Activated naive CD4-positive, alpha-beta T cell treated with anti-CD3 and anti-CD28 coated beads, Interleukin-2, amount 50 U/mL, for 24 hours (primary cell): ENCODE measurements at regions not wholly inside any gene's neighbourhood (a gene's known extent, or its start where the extent isn't known, plus 50 kb on each side); places are given as distances from the start of the nearest gene placed in this dataset.

Experiments
- H3K27ac Mint-ChIP-seq: one replicate; pipeline ENCODE4 v1.8.0; 2021; ENCODE audit warnings: mild to moderate bottlenecking, mixed read lengths
- H3K27me3 Mint-ChIP-seq: one replicate; pipeline ENCODE4 v1.8.0; 2021; ENCODE audit warnings: mixed read lengths
- H3K36me3 Mint-ChIP-seq: one replicate; pipeline ENCODE4 v1.8.0; 2021; ENCODE audit warnings: mixed read lengths
- H3K4me1 Mint-ChIP-seq: one replicate; pipeline ENCODE4 v1.8.0; 2021; ENCODE audit warnings: mixed read lengths
- H3K4me3 Mint-ChIP-seq: one replicate; pipeline ENCODE4 v1.8.0; 2021; ENCODE audit warnings: mild to moderate bottlenecking, mixed read lengths
- H3K9me3 Mint-ChIP-seq: one replicate; pipeline ENCODE4 v1.8.0; 2021; ENCODE audit warnings: mixed read lengths

DNA sequence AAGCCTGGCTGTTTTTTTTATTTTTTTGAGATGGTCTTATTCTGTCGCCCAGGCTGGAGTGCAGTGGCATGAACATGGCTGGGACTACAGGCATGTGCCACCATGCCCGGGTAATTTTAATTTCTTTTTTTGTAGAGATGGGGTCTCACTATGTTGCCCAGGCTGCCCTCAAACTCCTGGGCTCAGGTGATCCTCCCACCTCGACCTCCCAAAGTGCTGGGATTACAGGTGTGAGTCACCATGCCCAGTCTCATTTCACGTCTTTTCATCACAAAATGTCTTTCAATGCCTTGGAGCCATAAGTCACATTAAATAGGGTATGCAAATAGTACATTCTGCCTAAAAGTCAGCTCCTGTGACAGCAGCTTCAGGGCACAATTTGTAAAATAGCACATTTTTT lies 52.8 kb downstream of the SOX2 start:
- Mint-ChIP-seq H3K27me3 (no peaks in the 10 kb centered on the region), H3K36me3 (no peaks in the 10 kb centered on the region), H3K4me3 (no peak overlapping the region), H3K4me1 (no peaks in the 10 kb centered on the region), H3K9me3 (no peaks in the 10 kb centered on the region), H3K27ac (no peak overlapping the region)

DNA sequence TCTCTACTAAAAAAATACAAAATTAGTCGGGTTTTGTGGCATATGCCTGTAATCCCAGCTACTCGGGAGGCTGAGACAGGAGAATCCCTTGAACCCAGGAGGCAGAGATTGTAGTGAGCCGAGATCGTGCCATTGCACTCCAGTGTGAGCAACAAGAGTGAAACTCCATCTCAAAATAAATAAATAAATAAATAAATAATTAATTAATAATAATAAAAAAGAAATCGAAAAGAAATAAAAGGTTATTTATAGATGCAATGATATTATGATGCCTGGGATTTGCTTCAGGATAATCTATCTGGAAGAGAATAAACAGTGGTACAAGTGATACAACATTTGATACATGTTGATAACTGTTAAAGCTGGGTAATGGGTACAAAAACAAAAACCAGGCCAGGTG lies 58.6 kb downstream of the SOX2 start:
- no peaks in the 10 kb centered on the region for H3K4me1 Mint-ChIP-seq
- H3K4me3 Mint-ChIP-seq = no peak overlapping the region
- peaks cover 2% of the 10 kb centered on the region for H3K27me3 Mint-ChIP-seq
- no peaks in the 10 kb centered on the region for H3K36me3 Mint-ChIP-seq
- H3K9me3 Mint-ChIP-seq = no peaks in the 10 kb centered on the region
- H3K27ac Mint-ChIP-seq = no peak overlapping the region

DNA sequence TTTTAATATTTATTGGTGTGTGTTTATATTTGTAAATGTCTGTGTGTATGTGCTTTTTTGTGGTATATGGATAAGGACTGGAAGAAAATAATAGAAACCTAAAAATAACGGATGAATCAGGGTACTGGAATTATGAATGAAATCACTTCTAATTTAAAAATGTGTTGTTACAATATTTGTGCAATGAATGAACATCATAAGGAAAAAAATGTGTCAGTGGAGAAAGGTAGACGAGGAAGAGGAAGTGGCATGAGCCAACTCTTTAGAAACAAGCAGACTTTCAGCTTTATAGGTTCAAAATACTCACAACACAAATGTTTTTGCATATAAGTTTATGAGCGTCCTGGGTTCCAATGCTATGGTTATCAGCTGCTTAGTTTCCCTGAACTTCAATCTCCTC lies 59.4 kb downstream of the SOX2 start:
- peaks cover 2% of the 10 kb centered on the region for H3K27me3 Mint-ChIP-seq
- H3K36me3 Mint-ChIP-seq = no peaks in the 10 kb centered on the region
- no peak overlapping the region for H3K27ac Mint-ChIP-seq

DNA sequence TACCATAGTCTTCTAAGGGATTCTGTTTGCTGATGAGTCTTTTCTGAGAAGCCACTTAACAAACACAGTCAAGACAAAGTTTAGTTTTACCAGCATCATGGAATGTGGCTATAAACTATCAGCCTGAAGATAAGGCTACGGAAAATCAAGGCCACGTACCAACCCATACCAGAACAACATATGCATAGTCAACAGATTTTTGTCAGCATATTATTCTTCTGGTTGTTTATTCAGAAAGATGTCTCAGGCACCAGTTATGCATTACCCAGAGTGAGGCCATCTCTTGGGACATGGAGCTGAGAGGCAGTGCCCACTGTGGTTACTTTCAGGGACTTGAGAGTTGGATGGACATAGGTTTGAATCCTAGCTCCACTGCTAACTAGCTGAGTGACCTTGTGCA lies 60.4 kb downstream of the SOX2 start:
- Mint-ChIP-seq H3K27ac (no peak overlapping the region), H3K4me3 (no peak overlapping the region), H3K4me1 (no peaks in the 10 kb centered on the region), H3K27me3 (peaks cover 2% of the 10 kb centered on the region), H3K36me3 (no peaks in the 10 kb centered on the region), H3K9me3 (no peaks in the 10 kb centered on the region)

More for the DNA sequence above, 59.4 kb downstream of the SOX2 start:
- Mint-ChIP-seq H3K9me3 (no peaks in the 10 kb centered on the region), H3K4me3 (no peak overlapping the region), H3K4me1 (no peaks in the 10 kb centered on the region)

DNA sequence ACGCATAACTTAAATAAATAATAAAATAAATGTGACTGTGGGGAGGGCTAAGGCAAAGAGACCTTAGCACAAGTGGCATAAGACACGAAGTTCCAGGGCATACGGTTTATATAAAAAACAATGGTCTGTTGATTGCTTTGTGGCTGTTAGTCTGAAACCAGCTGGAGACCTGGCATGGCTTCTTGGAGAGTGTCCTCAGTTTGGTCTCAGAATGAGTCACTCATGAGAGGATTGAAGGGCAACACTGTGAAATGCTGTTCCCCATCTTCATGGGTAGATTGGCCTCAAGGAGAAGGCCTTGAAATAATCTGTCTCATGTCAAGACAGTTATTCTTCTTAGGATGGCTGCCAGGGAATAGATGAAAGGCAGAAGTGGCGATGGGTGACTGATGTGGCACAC lies 62.2 kb downstream of the SOX2 start:
- H3K27me3 Mint-ChIP-seq = peaks cover 2% of the 10 kb centered on the region
- H3K9me3 Mint-ChIP-seq = no peaks in the 10 kb centered on the region
- H3K27ac Mint-ChIP-seq = no peak overlapping the region
- no peak overlapping the region for H3K4me3 Mint-ChIP-seq
- H3K36me3 Mint-ChIP-seq = no peaks in the 10 kb centered on the region
- no peaks in the 10 kb centered on the region for H3K4me1 Mint-ChIP-seq

DNA sequence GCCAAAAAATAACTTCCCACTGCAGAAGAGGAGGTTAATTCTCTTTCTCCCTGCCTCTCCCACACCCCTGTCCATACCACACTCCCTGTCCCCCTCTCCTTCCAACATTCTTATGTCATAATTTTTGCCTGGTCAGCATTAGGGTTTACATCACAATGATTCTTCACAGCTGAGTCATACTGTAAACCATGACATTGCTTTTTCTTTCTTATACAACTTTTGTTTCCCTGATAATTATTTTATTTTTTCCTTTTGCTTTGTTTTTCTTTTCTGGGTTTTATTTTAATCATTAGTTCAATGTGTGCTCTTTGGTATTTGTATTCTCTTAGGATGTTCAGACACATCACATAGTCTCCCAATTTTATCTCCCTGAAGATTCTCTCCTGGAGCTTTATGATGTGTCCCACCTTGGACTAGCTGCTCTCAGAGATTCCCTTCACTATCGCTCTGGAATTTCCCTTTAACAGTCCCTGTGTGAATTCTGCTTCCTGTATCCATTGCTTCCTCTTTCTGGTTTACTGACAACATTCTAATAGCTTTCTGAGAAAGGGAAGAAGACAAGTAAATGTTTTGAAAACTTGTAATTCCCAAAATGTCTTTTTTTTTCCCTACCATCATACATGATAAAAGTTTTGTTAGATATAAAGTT lies 70.7 kb downstream of the SOX2 start:
- Mint-ChIP-seq H3K9me3 (no peaks in the 10 kb centered on the region), H3K36me3 (no peaks in the 10 kb centered on the region), H3K27ac (no peak overlapping the region), H3K4me1 (no peaks in the 10 kb centered on the region), H3K27me3 (no peaks in the 10 kb centered on the region), H3K4me3 (no peak overlapping the region)

DNA sequence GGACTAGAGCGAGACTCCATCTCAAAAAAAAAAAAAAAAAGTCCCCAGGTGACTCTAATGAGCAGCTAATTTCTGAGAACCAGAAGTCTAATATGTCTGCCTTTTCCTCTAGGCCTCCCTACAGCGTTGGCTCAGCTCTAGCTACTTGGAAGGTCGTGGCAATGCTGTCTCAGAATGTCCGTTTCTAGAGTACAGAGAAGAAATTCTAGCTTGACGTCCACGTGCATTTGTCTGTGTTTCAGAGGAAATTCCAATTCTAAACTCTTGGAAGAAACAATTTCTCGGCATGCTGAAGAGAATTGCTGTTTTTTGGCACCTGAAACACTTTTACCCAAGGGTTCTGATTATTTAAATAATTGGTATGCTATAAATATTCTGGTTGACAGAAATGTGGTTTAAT lies 78.8 kb downstream of the SOX2 start:
- Mint-ChIP-seq H3K27ac (no peak overlapping the region), H3K9me3 (no peaks in the 10 kb centered on the region), H3K4me3 (no peak overlapping the region), H3K36me3 (no peaks in the 10 kb centered on the region), H3K27me3 (peaks cover 2% of the 10 kb centered on the region), H3K4me1 (no peaks in the 10 kb centered on the region)

DNA sequence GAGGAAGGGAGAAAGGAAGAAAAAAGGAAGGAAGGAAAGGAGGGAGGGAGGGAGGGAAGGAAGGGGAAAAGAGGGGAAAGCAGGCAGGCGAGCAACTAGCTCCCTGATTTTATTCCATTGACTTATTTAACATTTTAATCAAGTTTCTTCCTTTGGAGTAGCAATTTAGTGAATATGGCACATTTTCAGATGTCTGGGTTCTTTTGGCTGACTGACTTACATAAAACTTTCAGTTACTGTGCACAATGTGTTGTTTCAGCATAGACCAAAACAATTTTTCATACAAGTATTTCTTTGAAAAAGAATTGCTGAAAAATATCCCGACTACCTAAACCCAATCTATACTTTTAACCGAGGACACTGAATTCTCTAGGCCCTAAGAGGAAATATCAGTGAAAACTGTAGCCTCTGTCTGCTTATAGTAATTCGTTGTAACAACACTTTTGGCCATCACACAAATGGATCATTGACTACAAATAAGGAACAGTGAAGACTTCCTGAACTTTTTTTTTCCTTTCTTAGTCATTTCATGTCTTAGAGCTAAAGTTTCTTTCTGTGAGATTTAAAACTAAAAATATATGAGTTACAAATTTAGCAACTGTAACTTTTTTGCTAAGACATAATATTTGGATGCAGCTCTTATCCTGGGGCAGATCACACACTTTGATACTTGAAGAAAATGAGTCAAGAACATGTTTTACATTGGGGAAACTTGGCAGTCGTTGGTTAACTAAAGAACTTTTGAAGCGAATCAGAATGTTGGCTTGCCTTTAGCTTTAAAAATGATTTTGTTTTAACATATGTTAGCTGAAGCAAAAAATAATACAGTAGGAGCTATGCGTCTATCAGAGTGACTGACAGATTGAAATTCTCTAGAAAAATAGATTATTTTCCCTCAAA lies 79.6 kb downstream of the SOX2 start:
- Mint-ChIP-seq H3K27me3 (peaks cover 2% of the 10 kb centered on the region), H3K4me1 (no peaks in the 10 kb centered on the region), H3K27ac (no peak overlapping the region), H3K4me3 (no peak overlapping the region), H3K36me3 (no peaks in the 10 kb centered on the region), H3K9me3 (no peaks in the 10 kb centered on the region)

DNA sequence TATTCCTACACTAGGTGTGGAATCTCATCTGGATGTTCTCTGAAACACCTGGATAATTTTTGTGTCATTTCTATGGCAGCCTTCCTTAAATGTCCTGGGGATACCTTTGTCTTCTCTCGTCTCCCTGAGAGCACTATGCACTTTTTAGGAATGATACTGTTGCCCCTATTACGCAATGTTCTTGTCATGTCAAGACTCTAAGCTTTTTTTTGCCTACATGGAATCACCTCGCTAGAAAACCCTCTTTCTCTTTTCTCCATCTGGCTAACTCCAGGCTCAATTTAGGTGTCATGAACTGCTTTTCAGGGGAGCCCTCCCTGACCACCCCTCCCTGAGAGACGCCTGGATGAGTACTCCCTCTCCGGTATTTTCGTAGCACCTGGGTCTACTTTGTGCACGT lies 81.3 kb downstream of the SOX2 start:
- Mint-ChIP-seq H3K4me1 (no peaks in the 10 kb centered on the region), H3K36me3 (no peaks in the 10 kb centered on the region), H3K9me3 (no peaks in the 10 kb centered on the region), H3K27me3 (peaks cover 2% of the 10 kb centered on the region), H3K27ac (no peak overlapping the region), H3K4me3 (no peak overlapping the region)

DNA sequence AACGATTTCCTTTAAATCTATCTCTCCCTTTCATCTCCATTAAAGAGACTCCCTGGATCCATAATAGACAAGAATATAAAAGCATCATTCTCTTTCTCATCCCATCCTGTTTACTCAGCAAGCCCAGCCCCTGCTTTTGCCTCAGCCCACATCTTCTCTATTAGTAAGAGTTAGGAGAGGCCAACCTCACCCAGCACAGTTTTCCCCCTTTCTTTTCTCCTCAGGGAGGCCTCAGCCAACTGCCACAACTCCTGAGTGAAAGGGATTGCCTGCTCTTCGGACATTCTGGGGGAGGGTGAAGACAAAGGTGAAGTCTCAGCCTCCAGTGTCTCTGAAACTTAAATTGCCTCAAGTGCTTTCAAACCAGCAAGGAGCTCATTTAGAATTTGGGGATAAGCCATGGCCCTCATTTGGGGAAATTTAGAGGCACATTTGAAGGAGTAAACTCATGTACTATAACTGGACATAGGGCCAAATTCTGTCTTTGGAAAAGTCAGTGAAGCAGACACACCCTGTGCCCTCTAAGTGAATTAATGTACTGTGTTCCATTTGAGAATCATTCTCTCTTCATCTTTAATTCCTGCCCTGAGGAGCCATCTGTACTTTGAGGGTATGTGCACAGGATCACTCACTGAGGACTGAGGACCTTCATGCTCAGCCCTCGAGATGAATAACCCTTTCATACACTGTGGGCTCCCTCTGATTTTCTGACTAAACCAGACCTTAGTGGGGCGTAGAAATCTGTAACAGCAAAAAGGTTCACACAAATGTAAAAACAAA lies 82.5 kb downstream of the SOX2 start:
- H3K36me3 Mint-ChIP-seq = no peaks in the 10 kb centered on the region

DNA sequence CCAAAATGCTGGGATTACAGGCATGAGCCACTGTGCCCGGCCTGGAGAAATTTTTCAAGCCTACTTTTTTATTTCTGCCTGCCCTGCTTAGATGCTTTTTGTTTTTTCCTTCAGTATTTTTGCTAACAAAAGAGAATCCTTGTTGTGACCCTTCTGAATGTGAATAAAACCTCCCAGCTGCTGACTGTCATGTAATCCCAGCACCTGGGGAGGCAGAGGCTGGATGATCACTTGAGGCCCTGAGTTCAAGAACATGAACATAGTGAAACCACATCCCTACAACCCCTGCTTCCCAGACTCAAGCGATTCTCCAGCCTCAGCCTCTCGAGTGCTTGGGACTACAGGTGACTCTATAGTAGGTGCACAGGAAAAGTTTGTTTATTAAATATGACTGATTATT lies 84.9 kb downstream of the SOX2 start:
- peaks cover 5% of the 10 kb centered on the region for H3K27me3 Mint-ChIP-seq
- no peak overlapping the region for H3K4me3 Mint-ChIP-seq
- no peak overlapping the region for H3K27ac Mint-ChIP-seq
- no peaks in the 10 kb centered on the region for H3K9me3 Mint-ChIP-seq
- H3K36me3 Mint-ChIP-seq = no peaks in the 10 kb centered on the region
- no peaks in the 10 kb centered on the region for H3K4me1 Mint-ChIP-seq

More for the DNA sequence above, 82.5 kb downstream of the SOX2 start:
- Mint-ChIP-seq H3K4me3 (no peak overlapping the region), H3K4me1 (no peaks in the 10 kb centered on the region), H3K27ac (no peak overlapping the region), H3K9me3 (no peaks in the 10 kb centered on the region), H3K27me3 (no peaks in the 10 kb centered on the region)

DNA sequence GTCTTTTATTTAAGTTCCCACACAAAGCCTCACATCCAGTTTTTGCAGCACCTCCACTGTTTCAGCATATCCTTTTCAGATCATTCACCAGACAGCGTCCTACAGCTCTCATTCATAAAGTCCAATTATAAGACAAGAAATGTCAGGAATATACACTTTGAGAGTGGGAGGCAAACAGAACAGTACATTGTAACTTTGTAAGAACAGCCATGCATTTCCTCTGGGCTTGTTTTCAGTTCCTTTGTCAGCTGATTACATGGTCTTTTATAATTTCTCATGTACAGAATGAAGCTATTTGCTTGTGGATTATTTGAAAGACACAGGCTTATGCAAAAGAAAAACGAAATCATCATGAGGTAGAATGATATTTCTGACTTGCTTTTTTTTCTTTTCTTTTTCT lies 85.7 kb downstream of the SOX2 start:
- H3K9me3 Mint-ChIP-seq = no peaks in the 10 kb centered on the region
- H3K36me3 Mint-ChIP-seq = no peaks in the 10 kb centered on the region
- H3K27ac Mint-ChIP-seq = no peak overlapping the region
- H3K4me3 Mint-ChIP-seq = no peak overlapping the region
- H3K27me3 Mint-ChIP-seq = peaks cover 5% of the 10 kb centered on the region
- no peaks in the 10 kb centered on the region for H3K4me1 Mint-ChIP-seq

DNA sequence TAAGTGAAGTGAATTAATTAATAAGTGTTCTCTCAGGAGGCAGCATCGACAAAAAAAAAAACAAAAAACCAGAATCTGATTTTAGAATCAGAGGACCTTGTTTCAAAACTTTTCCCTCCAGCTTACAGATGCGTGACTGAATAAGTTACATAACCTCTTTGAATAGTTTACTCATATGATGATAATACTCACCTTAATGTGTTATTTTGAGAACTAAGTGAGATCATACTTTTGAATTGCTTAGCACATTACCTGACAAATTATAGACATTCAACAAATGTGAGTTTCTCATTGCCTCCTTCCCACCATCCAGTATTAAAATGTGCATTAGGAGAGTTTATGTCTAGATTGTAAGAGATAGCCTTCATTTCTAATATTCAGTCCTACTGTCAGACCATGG lies 94.0 kb downstream of the SOX2 start:
- Mint-ChIP-seq H3K27me3 (peaks cover 1% of the 10 kb centered on the region), H3K36me3 (no peaks in the 10 kb centered on the region), H3K27ac (no peak overlapping the region), H3K9me3 (no peaks in the 10 kb centered on the region), H3K4me3 (no peak overlapping the region), H3K4me1 (no peaks in the 10 kb centered on the region)

DNA sequence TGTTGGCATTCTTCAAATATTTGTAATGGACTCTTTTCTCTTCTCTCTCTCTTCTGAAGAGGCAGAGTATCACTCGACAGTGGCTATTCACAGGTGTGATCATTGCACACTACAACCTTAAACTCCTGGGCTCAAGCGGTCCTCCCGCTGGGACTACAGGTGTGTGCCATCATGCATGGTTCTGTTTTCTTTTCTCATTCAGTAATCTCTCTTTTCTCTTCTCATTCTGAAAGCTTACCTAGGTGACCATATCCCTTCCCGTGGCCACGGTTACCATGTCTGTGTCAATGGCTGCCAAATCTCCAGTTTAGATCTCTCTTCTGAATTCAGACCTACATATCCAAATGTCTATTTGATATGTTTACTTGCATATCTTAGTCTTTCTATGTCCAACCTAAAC lies 96.3 kb downstream of the SOX2 start:
- no peaks in the 10 kb centered on the region for H3K9me3 Mint-ChIP-seq

DNA sequence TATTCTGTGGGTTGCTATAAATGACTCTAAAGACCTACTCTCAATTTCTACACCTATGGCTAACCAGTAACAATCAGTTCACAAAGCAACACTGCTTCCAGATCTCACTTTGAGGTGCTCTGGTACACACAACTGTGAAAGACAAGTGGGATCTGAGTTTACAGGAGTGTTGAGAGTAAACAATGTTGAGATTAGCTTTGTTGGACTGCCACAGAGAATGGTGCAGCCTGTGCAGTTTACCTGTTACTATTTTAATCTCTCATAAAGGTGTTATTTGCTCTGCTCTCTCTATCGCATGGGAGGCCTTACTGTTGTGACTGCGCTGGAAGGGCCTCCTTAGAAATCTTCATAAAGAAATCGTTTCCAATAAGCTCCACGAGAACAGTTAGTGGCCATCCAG lies 112.0 kb downstream of the SOX2 start:
- Mint-ChIP-seq H3K27me3 (peaks cover 3% of the 10 kb centered on the region), H3K36me3 (no peaks in the 10 kb centered on the region), H3K9me3 (peaks cover 7% of the 10 kb centered on the region), H3K27ac (no peak overlapping the region), H3K4me1 (no peaks in the 10 kb centered on the region), H3K4me3 (no peak overlapping the region)

More for the DNA sequence above, 96.3 kb downstream of the SOX2 start:
- Mint-ChIP-seq H3K4me1 (no peaks in the 10 kb centered on the region), H3K4me3 (no peak overlapping the region), H3K36me3 (no peaks in the 10 kb centered on the region), H3K27me3 (no peaks in the 10 kb centered on the region), H3K27ac (no peak overlapping the region)

DNA sequence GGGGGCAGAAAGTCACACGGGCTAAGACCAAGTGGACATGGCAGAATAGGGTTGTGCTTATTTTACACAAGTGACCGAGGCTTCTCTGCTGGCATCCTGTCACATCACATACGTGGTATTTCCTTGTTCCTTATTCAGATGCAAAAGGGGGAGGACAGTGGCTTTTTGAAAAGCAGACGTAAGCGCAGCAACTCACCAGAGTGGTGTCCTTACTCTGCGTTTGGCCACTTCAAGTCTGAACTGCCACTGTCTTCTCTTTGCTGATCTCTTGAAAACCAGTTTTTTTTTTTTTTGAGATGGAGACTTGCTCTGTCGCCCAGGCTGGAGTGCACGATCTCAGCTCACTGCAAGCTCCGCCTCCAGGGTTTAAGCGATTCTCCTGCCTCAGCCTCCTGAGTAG lies 113.2 kb downstream of the SOX2 start:
- Mint-ChIP-seq H3K4me3 (no peak overlapping the region), H3K36me3 (no peaks in the 10 kb centered on the region), H3K9me3 (peaks cover 7% of the 10 kb centered on the region), H3K4me1 (no peaks in the 10 kb centered on the region), H3K27ac (no peak overlapping the region), H3K27me3 (peaks cover 3% of the 10 kb centered on the region)
